ENCODE measurements at regions not wholly inside any gene's neighbourhood (a gene's known extent, or its start where the extent isn't known, plus 50 kb on each side); places are given as distances from the start of the nearest gene placed in this dataset.

- TF ChIP-seq POLR2AphosphoS5 (IDR thresholded peaks at IDR 0.05; ENCODE audit: low read depth, low read length): no peak
- TF ChIP-seq SIN3A (IDR thresholded peaks at IDR 0.05; ENCODE audit: borderline replicate concordance, insufficient read depth, low read length): no peak
- TF ChIP-seq REST (IDR thresholded peaks at IDR 0.05; ENCODE audit: insufficient read depth in 1 of 2, low read depth in 2 of 2, low read length in 2 of 2): no peak
- no peak for TF ChIP-seq TAF1 (IDR thresholded peaks at IDR 0.05; ENCODE audit: borderline replicate concordance, insufficient read depth, low read length)
Measured at GRCh38 chr3:75967071-75967470, 181.7 kb upstream of the ZNF717 start.
